G401 (cell line): ENCODE measurements at regions not wholly inside any gene's neighbourhood (a gene's known extent, or its start where the extent isn't known, plus 50 kb on each side); places are given as distances from the start of the nearest gene placed in this dataset.

Source experiments
- DNase-seq: peaks from one replicate; pipeline ENCODE4 v3.0.0-alpha.2; 2015; ENCODE audit warnings: low spot score
- in situ Hi-C: cut with HindIII; loops from 2 replicates; pipeline ENCODE4 v1.10.0; 2016; ENCODE audit warnings: low sequenced_read_pairs, mixed read lengths

GRCh38 chr15:62888623-62889022, 153.9 kb upstream of the TPM1 start:
- DNase-seq: no peak
- in situ Hi-C loops: no loop called here

GRCh38 chr15:62889141-62889661, 153.3 kb upstream of the TPM1 start:
- no peak for DNase-seq
- in situ Hi-C loops: no loop called here

- in situ Hi-C loops: no loop called here
- no peak for DNase-seq
Measured at GRCh38 chr15:62889734-62890505, 152.6 kb upstream of the TPM1 start.

GRCh38 chr15:62894322-62895085, 148.0 kb upstream of the TPM1 start:
- in situ Hi-C loops: no loop called here

GRCh38 chr15:62895139-62895866, 147.2 kb upstream of the TPM1 start:
- no peak for DNase-seq
- in situ Hi-C loops: no loop called here

More at GRCh38 chr15:62894322-62895085, 148.0 kb upstream of the TPM1 start:
- DNase-seq: no peak

GRCh38 chr15:62895905-62896316, 146.6 kb upstream of the TPM1 start:
- in situ Hi-C loops: no loop called here

GRCh38 chr15:62896380-62896866, 146.1 kb upstream of the TPM1 start:
- in situ Hi-C loops: no loop called here
- DNase-seq: no peak

More at GRCh38 chr15:62895905-62896316, 146.6 kb upstream of the TPM1 start:
- no peak for DNase-seq

- peak; percentile 90 for DNase-seq
- in situ Hi-C loops: no loop called here
Measured at GRCh38 chr15:62896969-62897486, 145.5 kb upstream of the TPM1 start.

GRCh38 chr15:62897634-62898033, 144.9 kb upstream of the TPM1 start:
- DNase-seq: no peak
- in situ Hi-C loops: no loop called here

- peak; percentile 63 for DNase-seq
- in situ Hi-C loops: no loop called here
Measured at GRCh38 chr15:62899090-62899493, 143.5 kb upstream of the TPM1 start.

- no peak for DNase-seq
- in situ Hi-C loops: no loop called here
Measured at GRCh38 chr15:62900071-62900802, 142.3 kb upstream of the TPM1 start.

- DNase-seq: peak; percentile 22
- in situ Hi-C loops: no loop called here
Measured at GRCh38 chr15:62901087-62901486, 141.5 kb upstream of the TPM1 start.

- in situ Hi-C loops: no loop called here
- DNase-seq: no peak
Measured at GRCh38 chr15:62901909-62902546, 140.5 kb upstream of the TPM1 start.

- in situ Hi-C loops: no loop called here
- no peak for DNase-seq
Measured at GRCh38 chr15:62902821-62903220, 139.7 kb upstream of the TPM1 start.

- in situ Hi-C loops: no loop called here
- no peak for DNase-seq
Measured at GRCh38 chr15:62903437-62903836, 139.1 kb upstream of the TPM1 start.

- in situ Hi-C loops: no loop called here
- DNase-seq: no peak
Measured at GRCh38 chr15:62904041-62904910, 138.3 kb upstream of the TPM1 start.

GRCh38 chr15:62906627-62907026, 135.9 kb upstream of the TPM1 start:
- DNase-seq: no peak
- in situ Hi-C loops: no loop called here
